HG03135 (cell line): ENCODE measurements at regions not wholly inside any gene's neighbourhood (a gene's known extent, or its start where the extent isn't known, plus 50 kb on each side); places are given as distances from the start of the nearest gene placed in this dataset.
"Not testable (repeated sequence)": the region's sequence is repeated elsewhere in the genome, so short reads cannot be mapped to it uniquely, and the experiment has no call there.

ENCODE experiments used
- ATAC-seq: cut with Tn5 transposase; IDR thresholded peaks from one replicate; pipeline ENCODE4 v1.9.1; 2021; ENCODE audit warnings: mild to moderate bottlenecking, moderate library complexity; ENCODE audit not compliant: unreplicated experiment

GRCh38 chr14:105894125-105894977 lies 368.0 kb downstream of the TMEM121 start:
- no peak for ATAC-seq

GRCh38 chr14:105894978-105895881 lies 368.8 kb downstream of the TMEM121 start:
- no peak for ATAC-seq

GRCh38 chr14:105896206-105896605 lies 369.8 kb downstream of the TMEM121 start:
- not testable (repeated sequence) for ATAC-seq

DNA sequence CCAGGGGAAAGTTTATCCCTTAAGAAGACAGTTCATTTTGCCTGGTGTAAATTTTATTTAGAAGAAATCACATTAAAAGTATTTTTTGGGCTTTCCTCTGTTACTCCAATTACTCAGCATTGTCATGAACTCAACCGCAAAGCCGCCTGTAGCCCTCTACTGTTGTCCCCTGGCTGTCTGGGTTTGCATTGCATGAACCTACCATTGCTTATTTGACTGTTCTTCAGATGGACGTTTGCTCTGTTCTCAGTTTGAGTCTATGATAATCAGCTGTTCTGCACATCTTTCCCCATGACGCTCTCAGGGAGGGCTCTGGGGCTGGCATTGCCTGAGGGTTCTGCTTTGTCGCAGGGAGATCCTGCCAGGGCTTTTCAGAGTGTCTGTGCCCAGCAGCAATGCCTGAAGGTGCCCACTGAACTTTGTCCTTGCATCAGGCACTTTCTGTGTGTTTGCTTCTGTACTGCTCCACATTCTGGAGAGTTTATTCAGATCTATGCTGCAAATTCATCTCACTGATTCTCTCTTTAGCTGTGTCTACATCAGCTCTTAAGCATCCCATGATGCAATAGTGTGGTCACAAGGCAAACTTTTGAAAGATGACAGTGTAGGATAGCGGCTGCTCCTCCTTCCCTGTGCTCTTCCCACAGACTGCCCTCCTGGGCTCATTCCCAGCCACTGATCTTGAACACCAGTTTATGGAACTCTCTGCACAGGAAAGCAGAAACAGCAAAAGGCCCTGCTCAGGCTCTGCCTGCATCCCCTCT lies 370.8 kb downstream of the TMEM121 start:
- ATAC-seq: not testable (repeated sequence)

GRCh38 chr14:105897725-105898113 lies 371.3 kb downstream of the TMEM121 start:
- ATAC-seq: no peak

DNA sequence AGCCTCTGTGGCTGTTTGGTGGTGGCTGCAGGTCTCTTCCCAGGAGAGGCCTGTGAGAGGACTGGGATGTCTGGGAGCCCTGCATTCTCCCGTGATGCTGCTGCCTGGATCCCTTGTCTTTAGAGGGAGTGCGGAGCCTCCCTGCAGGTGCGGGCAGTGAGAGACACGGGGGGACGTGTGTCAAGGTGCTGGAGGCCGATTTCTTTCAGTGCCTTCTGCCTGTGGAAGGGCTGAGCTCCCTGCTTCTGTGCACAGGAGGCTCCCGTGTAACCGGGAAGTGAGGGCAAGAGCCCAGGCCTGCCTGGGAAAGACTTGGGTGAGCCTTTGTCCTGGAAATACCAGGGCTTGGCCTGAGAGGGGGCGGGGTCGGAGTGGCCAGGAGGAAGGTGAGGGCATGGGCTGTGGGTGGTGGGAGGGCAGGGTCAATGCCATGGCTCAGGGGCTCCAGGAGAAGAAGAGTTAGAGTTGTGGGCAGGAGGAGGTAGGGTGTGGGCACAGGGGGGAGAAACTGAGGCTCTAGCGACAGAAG lies 372.2 kb downstream of the TMEM121 start:
- ATAC-seq: no peak

- no peak for ATAC-seq
Observed at GRCh38 chr14:105899071-105899641, 372.8 kb downstream of the TMEM121 start.

- no peak for ATAC-seq
Observed at GRCh38 chr14:105899657-105900397, 373.4 kb downstream of the TMEM121 start.

DNA sequence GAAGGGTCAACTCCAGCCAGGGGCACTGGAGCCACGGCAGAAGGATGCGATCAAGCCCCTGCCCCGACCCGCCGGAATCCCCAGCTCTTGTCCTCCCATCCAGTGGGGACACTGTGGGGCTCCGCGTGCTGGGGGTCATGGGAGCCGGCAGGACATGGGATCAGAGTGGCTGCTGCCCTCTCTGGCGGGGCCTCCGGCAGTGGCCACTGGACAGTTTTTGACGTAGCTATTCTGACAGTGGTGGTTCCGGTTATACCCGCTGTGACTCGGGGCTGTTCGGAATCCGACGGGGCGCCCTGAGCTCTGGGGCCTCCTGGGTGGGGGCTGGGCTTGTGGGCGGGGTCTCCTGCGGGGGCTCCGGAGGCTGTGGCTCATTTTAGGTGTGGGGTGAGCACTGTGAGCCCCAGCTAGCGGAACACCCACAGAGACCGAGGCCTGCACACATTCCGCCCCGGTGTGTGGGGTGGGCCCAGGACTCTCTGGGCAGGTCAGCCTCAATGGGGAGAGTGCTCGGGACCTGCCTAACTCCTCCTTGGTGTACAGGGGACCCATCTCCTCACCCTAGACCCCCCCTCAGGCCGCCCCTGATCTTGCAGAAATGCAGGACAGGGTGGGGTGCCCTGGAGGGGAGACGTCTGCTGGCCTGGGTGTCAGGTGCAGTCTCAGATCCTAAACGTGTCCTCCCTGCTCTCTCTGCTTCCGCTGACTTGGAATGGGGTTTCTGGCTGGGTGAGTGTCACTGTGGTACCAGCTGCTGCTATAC lies 374.2 kb downstream of the TMEM121 start:
- ATAC-seq: no peak

DNA sequence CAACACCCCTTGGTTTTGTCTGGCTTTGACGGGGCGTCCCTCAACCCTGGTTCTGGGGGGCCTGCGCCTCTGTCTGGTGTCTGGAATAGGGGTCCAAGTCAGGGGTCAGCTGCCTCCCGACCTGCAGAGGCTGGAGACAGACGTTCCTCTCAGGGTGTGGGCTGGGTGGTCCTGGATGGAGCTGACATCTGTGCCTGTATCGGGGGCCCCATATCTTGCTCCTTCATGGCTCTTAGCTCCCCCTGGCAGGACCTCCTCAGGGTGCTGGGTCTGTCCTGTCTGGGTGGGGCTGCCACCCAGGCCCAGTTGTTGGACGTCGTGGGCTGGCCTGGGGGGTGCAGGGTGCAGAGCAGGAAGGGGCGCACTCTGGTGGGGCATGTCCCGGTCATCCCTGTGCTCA lies 374.8 kb downstream of the TMEM121 start:
- ATAC-seq: no peak

DNA sequence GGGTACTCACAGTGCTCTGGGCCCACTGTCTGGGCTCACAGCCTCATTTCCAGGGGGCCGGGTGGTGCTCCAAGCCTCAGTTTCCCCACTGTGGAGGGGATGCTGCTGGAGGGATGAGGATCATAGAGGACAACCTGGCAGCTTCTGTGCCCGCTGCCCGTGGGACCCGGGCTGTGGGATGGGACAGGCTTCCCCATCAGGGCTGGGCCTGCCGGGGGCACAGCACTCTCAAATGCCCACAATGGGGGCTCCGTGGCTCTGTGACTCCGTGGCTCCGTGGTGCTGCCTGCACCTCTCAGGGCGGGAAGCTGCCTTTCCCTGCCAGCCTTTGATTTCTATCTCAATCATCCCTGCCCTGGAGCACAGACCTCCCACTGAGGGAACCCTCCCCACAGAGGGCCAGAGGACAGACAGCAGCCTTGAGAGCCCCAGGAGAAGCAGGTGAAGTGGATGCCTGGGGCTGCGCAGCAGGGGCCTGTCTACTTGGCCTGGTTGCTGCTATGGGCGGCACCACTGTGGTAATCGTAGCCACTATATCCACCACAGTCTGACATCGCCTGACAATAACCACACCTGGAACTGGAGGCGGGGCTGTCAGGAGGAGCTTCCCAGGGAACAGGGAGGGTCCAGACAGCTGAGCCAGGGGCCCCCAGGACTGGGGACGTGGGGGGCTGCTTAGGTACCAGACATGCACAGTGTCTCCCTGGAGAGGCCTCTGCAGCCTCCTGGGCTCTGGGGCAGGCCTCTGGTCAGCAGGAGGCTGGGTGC lies 375.9 kb downstream of the TMEM121 start:
- no peak for ATAC-seq

GRCh38 chr14:105902899-105903165 lies 376.4 kb downstream of the TMEM121 start:
- ATAC-seq: not testable (repeated sequence)

DNA sequence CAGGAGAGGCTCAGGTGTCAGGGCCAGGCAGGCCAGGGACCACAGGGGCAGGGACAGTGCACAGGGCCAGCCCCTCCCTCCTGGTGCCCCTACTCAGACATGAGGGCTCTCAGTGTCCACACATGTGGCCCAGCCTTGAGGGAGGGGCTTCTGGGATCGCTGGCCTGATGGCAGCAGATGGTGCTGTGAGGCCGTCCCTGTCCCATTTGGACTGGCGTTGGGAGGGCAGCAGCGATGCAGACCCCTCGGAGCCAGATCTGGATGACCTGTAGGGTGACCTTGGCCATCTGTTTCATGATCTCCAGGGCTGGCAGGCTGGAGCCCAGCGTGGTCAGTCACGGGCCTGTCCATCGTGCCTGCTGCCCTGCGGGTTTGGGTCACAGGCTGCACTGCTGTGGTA lies 377.6 kb downstream of the TMEM121 start:
- ATAC-seq: no peak

- no peak for ATAC-seq
Observed at GRCh38 chr14:105904379-105904778, 378.0 kb downstream of the TMEM121 start.

DNA sequence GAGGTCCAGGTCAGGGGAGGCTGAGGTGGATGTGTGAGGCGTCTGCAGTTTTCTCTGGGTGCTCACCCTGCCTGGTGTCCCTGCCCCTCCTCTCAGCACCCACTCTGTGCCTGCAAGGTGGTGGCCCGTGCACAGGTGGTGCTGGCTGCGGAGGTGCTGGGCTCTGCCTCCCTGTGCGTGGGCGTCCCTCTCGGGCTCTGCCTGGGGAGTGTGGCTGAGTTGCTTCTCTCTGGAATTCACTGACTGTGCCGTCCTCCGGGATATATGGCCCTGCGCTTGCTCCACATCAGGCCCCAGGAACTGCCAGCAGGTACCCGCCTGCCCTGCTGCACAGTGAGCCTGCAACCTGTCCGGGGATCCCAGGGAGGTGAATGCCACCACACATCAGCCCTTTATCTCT lies 379.1 kb downstream of the TMEM121 start:
- ATAC-seq: no peak

DNA sequence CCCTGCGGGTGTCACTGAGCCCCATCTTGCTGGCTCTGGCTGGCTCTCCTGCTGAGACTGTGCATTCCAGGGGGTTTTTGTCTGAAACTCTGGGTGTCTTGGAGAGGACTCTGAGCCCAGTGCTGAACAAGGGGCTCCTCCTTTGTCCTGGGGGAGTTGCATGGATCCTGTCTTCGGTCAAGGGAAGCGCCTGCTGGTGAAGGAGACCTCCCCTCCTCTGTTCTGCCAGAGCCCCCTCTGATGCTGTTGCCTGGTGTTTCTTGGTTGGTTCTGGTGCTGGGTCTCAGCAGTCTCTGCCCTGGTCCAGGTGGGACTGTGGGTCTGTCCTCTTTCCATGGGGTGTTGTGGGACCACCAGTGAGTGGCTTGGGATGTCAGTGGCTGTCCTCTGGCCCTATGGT lies 380.9 kb downstream of the TMEM121 start:
- ATAC-seq: no peak

DNA sequence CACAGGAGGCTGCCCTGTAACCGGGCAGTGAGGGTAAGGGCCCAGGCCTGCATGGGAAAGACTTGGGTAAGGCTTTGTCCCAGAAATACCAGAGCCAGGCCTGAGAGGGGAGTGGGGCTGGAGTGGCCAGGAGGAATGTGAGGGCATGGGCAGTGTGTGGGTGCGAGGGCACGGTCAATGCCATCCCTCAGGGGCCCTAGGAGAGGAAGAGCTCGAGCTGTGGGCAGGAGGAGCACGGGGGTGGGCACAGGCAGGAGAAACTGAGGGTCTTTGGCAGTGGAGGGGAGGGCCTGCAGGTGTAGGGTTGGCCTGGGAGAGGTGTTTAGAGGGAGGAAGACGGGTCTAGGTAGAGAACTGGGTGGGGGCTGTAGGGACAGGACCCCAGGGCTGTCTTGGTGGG lies 381.6 kb downstream of the TMEM121 start:
- ATAC-seq: no peak

- ATAC-seq: no peak
Observed at GRCh38 chr14:105908481-105908911, 382.1 kb downstream of the TMEM121 start.
